HS-5 (cell line): ENCODE measurements at regions not wholly inside any gene's neighbourhood (a gene's known extent, or its start where the extent isn't known, plus 50 kb on each side); places are given as distances from the start of the nearest gene placed in this dataset.

Experiments
- DNase-seq: peaks from one replicate; pipeline ENCODE4 v3.0.0-alpha.2; 2012; ENCODE audit warnings: low read depth

GRCh38 chr21:43274022-43274945, 105.5 kb downstream of the CRYAA start:
- DNase-seq, result no peak

DNA sequence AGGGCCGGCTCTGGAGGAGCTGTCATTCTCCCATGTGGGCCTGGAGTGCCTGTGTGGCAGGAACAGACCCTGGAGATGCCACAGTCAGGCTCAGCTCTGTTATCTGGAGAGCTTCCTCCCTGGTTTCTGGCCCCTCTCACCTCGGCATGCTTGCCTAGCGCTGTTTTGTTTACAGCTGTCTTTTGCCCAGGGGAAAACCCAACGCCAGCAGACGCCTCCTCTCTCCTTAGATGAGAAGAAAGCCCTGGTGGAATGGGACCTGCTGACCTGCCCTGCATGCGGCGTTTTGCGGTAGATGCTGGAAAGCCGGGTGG, 104.9 kb downstream of the CRYAA start:
- no peak for DNase-seq

DNA sequence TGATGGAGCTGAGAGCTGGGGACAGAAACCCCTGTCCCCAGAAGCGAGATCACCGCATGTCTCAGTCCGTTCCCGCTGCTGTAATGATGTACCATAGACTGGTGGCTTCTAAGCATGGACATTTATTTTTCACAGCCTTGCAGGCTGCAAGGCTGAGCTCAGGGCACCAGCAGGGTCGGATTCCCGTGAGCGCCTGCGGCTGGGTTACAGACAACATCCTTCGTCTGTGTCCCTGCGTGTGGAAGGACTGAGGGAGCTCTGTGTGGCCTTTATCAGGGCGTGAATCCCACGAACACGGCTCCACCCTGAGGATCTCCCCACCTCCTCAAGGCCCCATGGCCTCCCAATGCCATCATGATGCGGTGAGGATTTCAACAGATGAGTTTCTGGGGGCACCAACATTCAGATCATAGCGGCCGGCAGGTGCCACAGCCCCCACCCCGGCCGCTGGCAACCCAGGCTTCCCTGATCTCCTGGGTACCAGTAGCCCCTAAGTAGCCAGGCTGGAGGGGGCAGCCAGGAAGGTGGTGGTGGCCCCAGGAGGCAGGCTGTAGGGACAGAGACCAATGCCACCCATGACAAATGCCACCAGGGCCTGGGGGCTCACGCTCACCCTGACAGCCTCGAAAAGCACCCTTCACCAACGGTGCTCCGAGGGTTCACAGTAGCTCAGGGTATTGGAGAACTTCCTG, 104.4 kb downstream of the CRYAA start:
- no peak for DNase-seq

- no peak for DNase-seq
These were observed 103.8 kb downstream of the CRYAA start for GRCh38 chr21:43272591-43272990.

DNA sequence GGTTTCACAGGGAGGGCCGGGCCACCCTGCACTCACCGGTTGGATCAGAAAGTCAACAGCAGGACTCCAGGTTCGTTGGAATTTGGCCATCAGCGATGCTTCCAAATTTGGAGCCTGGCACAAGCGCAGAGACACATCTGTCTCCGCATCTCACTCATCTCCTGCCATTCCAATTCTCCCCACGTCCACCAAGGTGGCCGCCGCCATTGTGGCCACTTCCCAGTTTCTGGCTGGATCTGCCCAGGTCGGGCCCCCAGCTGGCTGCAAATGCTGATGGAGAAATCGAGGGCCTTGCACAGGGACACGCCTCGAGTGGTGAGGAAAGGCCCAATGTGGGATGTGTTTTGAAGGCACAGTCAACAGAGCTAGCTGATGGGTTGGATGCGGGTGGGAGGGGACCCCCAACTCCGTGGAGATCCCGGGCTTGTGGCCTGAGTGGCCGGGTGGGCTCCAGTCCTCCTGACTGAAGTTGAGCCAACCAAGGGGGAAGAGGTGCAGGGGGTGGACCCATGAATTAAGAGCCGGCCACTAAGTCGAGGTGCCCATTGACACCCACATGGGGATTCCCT, 102.7 kb downstream of the CRYAA start:
- DNase-seq, result no peak

DNA sequence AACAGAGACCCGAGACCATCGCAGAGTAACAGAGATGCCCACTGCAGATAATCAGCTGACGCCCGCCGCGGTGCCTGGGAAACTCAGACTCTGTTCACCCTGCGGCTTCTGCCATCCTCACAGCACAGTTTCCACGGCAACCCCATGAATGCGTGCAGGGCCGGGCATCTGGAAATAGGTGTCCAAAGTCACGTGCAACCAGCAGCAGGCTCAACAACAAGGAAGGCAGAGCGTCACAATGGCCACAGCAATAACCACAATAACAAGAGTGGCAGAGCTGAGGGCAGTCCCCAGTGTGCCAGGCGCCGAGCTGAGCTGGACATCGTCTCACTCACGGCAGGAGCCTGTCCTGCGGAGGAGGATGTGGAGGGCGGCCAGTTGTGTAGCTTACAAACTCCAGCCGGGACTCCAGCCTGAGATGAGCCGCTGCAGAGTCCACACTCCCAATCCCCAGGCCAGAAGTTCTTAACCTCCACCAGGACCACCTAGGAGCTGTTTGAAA, 102.0 kb downstream of the CRYAA start:
- DNase-seq, result no peak

DNA sequence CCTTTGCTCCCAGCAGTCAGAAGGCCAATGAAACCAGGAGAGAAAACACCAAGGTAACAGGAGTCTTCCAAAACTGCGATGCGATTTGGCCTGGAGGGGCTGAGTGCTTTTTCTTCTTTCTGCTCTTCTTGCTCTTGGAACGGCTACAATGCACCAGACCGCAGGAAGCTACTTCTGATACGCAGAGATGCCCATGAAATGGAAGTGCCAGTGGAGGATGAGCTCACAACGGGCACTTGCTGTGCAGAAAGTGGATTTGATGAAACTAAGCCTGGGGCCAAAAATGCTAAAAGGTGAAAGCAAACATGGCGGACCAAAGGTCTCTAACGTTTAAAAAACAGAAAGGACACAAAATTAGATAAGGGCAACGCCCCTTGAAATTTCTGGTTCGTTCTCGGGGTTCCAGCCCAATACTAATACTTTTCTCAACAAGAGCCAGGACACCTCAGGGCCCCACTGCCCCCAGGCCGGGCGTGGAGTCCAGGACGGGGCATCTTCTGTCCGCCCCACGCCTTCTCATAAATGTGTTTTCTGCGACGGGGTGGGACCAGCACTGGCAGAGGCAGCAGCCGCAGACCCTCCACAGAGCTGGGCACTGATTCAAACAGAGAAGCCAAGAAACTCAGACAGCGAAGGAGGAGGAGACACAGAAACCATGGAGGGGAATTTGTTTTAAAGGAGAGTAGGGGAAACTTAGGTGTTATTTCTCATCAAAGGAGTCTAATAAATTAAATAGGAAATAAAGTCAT, 101.3 kb downstream of the CRYAA start:
- DNase-seq, result no peak

DNA sequence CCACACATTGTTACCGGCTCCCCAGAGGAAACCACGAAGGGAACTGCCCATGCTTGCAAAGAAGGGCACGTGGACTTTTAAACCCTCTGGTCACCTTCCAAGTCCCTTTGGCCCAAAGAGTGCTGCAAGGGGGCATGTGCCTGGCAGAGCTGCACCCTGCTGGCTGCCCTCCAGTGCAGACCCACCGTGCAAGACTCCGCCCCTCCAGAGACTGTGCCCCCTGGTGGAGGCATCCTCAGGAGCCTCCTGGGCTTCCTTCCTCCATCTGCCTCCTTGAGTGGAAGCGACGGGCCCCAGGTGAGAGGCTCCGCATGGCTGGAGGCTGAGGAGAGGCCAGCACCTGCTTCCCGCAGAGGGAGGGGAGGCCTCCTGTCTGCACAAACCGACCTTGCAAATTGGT, 100.6 kb downstream of the CRYAA start:
- no peak for DNase-seq

DNA sequence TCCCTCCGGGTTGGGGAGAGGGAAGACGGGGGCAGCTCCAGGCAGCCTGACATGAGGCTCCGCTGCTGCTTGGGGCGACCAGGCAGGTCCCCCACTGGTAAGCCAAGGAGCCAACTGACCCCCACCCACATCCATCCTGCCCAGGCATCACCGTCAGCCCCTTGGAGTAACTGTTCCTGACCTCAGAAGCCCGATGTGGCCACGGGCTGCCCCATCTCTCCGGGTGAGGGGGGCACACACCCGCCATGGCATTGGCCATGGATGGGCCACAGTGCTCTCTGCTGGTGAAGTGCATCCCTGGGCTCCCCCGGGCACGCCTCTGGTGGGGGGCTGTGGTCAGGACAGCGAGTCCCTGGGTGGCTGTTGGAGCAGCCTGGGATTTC, 100.0 kb downstream of the CRYAA start:
- no peak for DNase-seq

DNA sequence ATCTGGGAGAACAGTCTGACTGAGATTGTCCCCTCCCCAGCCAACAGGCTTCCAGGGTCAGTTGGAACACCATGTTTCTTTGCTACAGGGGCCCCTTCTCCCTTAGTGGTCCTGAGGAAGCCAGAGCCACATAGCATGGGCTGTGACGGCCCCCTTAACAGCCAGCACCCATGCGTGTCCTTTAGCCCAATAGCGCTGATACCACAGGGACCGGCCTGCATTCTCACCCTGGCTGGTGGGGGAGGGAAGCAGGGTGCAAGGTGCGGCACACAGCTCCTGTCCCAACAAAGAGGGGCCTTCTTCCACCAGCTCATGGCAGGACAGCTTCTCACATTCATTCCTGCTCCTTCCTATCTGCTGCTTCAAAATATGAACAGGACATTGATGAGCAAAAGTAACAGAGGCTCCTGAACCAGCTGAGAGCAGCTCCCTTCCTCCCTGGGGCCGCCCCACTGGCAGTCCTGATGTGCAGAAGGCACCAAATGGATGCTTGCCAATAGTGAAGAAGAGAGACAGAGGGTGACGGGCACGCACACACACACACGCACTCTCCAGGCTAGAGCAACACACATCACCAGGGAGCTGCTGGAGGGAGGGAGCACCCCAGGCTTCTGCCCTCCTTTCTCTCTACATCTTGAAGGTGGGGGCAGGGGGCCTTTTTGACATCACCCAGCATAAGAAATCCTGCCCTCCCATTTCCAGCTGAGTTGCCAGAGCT, 99.4 kb downstream of the CRYAA start:
- no peak for DNase-seq

DNA sequence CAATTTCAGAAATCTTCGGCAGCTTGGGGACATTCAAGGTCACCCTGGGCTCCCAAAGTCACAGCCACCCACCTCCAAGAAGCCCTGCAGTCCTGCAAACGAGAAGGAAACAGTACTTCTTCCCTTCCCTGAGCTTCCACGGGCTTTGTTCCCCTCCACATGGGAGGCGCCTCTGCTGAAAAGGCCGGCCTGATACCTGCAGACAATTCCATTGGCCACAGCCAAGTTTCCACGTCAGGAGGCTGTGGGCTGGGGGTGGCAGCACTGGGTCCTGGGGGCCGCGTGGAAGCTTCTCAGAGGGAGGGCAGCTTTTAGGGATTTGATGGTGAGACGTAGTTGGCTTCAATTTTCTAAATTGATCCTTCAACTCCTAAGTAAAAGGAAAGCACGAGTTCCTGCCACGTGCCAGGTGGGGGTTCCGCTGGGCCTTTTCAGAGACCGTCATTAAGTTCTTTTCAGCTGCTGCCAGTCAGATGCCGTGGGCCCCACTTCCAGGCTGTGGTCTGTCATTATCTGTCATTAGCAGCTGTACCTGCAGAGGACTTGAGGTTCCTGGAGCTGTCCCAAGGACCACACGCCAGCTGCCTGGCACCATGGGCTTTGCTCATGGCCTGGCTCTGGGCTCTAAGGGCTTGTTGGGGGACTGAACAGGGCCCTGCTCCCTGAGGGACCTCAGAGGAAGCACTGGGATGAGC, 98.7 kb downstream of the CRYAA start:
- no peak for DNase-seq

- DNase-seq, result no peak
These were observed 97.7 kb downstream of the CRYAA start for GRCh38 chr21:43266534-43266933.

- DNase-seq, result no peak
These were observed 93.6 kb downstream of the CRYAA start for GRCh38 chr21:43262427-43262826.
